SIG-M5 (cell line): ENCODE measurements at regions not wholly inside any gene's neighbourhood (a gene's known extent, or its start where the extent isn't known, plus 50 kb on each side); places are given as distances from the start of the nearest gene placed in this dataset.
"Not testable (repeated sequence)": the region's sequence is repeated elsewhere in the genome, so short reads cannot be mapped to it uniquely, and the experiment has no call there.

Source experiments
- DNase-seq: peaks from one replicate; lab custom pipeline; 2025; lab: John Stamatoyannopoulos, UW

DNA sequence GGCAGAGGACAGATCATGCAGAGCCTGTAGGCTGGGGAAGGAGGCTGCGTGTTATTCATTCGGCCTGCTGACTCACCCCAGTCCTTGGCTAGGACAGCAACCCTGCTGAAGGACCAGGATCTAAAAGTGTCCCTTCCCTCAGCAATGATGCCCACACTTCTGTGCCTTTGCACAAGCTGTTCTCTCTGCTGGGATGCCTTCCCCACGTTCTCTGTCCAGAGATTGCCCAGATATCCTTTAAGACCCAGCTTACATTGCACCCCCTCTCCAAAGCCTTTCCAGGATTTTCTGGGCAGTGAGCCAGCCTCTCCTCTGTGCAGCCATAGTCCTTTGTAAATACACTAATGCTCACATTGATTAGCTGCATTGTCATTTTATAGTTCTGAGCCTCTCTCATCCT lies 99.3 kb upstream of the CHD6 start:
- no peak for DNase-seq

DNA sequence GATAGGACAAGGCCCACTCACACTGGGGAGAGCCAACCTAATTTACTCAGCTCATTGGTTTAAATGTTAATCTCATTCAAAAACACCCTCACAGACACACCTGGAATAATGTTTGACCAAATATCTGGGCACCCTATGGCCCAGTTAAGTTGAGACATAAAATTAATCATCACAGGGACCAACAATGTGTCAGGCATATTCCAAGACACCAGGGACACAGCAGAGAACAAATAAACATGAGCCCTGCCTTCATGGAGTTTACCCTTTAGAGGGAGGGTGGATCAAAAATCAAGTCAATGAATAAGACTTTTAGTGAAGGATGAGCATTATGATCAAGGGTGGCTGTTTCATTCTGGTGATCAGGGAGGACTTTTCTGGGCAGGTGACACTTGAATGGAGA lies 98.7 kb upstream of the CHD6 start:
- no peak for DNase-seq

- no peak for DNase-seq
These were observed 98.3 kb upstream of the CHD6 start for GRCh38 chr20:41716436-41716835.

DNA sequence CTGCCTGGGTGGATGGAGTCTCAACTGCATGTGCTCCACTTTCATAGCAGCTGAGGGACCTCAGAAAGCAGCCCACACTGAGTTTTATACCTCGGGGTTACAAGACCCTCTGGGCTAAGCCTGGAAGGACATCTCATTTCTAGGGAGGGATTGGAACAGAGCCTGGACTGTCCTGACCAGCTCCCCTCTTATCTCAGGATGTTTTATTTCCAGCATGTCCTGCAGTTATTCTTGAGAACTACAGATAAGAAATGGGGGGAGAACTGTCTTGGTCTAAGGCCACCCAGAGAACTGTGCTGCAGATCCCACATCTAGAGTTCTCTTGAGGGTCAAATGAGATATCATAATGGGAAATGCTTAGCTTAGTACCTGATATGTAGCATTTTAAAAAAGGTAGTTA lies 97.3 kb upstream of the CHD6 start:
- no peak for DNase-seq

- DNase-seq = no peak
These were observed 95.9 kb upstream of the CHD6 start for GRCh38 chr20:41714030-41714429.

- DNase-seq = no peak
These were observed 86.7 kb upstream of the CHD6 start for GRCh38 chr20:41704896-41705295.

DNA sequence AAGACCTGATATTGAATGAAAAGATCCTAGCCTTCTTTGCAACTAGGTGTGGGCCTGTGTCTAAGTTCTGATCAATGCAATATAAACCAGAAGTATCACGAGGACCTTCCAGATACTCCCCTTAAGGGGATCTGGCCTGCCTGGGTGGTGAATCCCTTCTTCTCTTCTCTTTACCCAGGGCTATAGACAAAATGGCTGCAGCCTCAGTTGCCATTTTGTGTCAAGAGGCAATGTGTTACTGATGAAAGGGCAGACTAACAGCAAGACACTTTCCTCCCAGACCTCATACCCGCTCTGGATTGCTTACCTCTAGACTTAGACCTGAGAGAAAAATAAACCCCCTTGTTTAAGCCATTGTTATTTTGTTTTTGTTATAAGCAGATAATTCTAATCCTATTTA lies 84.5 kb upstream of the CHD6 start:
- DNase-seq = no peak

- DNase-seq = no peak
These were observed 83.6 kb upstream of the CHD6 start for GRCh38 chr20:41701588-41702348.

DNA sequence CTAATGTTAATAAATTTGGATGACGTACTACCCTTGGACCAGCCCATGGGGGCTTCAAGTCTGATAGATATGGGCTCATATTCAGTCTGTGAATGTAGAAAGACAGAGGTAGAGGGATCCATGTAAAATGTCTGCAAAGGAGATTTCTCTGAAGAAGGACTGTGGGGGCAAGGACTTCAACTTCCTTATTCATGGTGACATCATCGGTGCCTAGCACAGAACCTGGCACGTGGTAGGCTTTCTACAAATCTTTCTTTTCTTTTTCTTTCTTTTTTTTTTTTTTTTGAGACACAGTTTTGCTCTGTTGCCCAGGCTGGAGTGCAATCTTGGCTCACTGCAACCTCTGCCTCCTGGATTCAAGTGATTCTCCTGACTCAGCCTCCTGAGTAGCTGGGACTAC lies 81.5 kb upstream of the CHD6 start:
- not testable (repeated sequence) for DNase-seq

DNA sequence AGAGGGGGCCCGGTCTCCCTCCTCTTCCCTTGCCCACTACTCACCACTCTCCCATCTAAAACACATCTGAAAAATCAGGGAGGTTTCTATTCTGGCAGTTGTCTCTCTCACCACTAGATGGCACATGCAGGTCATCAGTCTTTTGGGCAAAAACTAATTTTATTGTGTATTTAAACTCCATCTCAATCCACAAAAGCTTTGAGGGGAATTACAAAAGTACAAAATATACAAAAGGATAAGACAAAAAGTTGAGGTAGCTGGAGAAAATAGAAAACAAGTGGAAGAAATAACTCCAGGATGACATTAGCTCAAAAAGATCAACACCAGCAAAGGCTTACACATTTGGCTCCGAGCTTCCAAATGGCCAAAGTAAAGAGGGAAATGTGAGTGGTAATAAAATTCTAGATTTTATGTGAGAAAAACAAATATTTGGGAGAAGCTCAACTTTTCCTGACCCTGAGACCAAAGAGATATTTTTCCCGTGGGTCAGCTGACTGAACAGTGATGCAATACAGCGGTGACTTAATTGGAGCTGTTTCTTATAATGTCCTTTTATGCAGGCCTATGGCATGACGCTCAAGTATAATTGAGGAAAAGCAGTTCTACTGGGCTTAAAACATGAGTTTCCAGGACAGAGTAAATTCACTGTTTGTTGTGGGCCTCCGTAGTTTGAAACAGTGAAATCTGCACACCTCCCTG lies 79.8 kb upstream of the CHD6 start:
- DNase-seq = no peak

DNA sequence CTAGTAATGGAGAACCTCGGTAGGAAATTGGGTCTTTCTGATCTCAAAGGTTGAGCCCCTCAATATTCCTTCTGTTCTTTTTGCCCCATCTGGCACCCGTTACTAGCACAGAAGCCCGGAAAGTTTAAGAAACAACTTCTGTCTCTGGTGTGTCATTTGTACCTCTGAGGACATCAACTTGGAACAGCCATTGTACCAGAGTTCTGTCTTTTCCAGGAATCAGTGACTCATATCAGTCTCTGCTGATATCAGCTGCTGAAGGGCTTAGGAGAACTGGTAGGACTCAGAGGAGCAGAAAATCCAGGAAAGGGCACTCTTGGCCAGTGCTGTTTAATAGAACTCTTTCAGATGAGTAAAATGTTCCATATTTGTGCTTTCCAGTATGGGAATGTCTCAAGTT lies 78.3 kb upstream of the CHD6 start:
- no peak for DNase-seq

- no peak for DNase-seq
These were observed 76.6 kb upstream of the CHD6 start for GRCh38 chr20:41694796-41695195.

DNA sequence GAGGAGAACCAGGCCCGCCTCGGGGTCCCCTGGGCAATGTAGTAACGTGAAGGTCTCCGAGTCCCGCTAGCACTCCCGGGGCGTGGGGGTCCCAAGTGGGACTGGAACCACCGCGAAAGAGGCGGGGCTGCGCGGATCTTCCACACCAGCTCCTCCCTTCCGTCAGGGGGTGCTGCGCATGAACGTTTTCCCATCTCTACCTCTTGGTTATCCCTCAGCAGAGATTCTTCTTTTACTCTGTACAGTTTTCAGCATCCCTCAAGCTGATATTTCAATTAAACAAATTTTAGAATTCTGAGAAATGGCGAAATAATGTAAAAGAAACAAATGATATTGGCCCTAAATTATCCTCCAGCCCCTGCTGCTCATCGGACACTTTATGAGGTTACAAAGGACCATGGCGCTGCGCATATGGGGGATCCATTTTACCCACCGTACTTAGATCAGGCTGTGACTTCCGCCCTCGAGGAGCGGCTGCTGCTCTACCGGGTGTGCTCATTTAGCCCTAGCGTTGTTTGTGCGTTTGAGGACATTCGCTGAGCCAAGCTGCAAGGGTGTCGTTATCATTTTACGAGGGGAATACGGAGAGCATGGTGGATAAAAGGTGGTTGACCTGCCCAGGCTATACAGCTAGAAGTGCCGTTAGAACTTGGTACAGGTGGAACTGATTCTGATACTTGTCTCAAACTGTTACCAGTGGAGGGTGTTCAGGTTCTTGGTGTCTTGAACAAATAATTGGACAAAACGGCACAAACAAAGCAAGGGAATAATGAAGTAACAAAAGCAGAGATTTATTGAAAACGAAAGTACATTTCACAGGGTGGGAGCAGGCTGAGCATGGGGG lies 75.2 kb upstream of the CHD6 start:
- DNase-seq = peak; percentile 33

- DNase-seq = no peak
These were observed 74.4 kb upstream of the CHD6 start for GRCh38 chr20:41692479-41693135.

GRCh38 chr20:41691443-41691842 lies 73.3 kb upstream of the CHD6 start:
- no peak for DNase-seq

- DNase-seq = no peak
These were observed 72.5 kb upstream of the CHD6 start for GRCh38 chr20:41690702-41691101.

DNA sequence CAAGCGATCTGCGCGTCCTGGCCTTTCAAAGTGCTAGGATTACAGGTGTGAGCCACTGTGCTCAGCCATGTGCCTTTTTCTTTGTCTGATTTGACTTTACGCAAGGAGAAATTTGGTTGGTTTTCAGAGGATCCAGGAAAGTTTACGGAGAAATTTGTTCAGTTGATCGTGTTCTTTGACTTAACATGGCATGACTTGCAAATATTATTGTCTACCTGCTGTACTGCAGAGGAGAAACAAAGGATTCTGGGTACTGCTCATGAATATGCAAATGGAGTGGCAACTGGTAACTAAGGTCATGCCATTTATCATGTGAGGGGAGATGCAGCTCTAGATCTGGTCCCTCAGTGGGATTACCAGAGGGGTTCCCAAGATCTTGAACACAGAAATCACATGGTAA lies 68.8 kb upstream of the CHD6 start:
- no peak for DNase-seq

GRCh38 chr20:41685145-41685544 lies 67.0 kb upstream of the CHD6 start:
- not testable (repeated sequence) for DNase-seq

GRCh38 chr20:41678799-41679198 lies 60.6 kb upstream of the CHD6 start:
- no peak for DNase-seq

DNA sequence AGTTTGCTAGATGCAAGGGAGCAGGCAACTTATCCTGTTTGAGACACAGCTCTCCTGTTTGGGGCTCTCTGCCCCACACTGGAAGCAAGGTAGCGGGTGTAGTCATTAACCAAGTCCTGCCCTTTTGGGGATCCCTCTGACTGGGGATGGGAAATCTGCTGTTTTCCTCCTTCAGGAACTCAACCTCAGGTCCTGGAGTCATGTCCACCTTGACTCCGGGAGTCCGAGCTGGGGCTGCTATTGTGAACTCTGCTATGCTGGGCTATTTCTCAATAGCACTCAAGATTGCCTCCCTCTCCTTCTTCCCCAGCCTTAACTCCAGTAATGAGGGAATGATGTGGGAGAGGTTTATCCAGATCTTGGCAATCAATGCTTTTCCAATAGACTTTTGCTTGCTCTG lies 54.1 kb upstream of the CHD6 start:
- DNase-seq = no peak

GRCh38 chr20:41671143-41671542 lies 53.0 kb upstream of the CHD6 start:
- no peak for DNase-seq

- DNase-seq = no peak
These were observed 52.5 kb upstream of the CHD6 start for GRCh38 chr20:41670631-41671030.
